ENCODE measurements at regions not wholly inside any gene's neighbourhood (a gene's known extent, or its start where the extent isn't known, plus 50 kb on each side); places are given as distances from the start of the nearest gene placed in this dataset.

GRCh38 chr10:44216073-44216472, 168.8 kb downstream of the CXCL12 start:
- TF ChIP-seq CTCF (conservative IDR thresholded peaks at IDR 0.05) (no peak), ZFX (IDR thresholded peaks at IDR 0.05) (no peak)
